ENCODE measurements at regions not wholly inside any gene's neighbourhood (a gene's known extent, or its start where the extent isn't known, plus 50 kb on each side); places are given as distances from the start of the nearest gene placed in this dataset.
"Not testable (repeated sequence)": the region's sequence is repeated elsewhere in the genome, so short reads cannot be mapped to it uniquely, and the experiment has no call there.

DNA sequence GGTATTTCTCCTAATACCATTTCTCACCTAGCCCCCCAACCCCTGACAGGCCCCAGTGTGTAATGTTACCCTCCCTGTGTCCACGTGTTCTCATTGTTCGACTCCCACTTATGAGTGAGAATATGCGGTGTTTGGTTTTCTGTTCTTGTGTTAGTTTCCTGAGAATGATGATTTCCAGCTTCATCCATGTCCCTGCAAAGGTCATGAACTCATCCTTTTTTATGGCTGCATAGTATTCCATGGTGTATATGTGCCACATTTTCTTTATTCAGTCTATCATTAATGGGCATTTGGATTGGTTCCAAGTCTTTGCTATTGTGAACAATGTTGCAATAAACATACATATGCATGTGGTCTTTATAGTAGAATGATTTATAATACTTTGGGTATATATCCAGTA, 148.4 kb downstream of the SLC25A46 start:
- TF ChIP-seq, protein P1, sequence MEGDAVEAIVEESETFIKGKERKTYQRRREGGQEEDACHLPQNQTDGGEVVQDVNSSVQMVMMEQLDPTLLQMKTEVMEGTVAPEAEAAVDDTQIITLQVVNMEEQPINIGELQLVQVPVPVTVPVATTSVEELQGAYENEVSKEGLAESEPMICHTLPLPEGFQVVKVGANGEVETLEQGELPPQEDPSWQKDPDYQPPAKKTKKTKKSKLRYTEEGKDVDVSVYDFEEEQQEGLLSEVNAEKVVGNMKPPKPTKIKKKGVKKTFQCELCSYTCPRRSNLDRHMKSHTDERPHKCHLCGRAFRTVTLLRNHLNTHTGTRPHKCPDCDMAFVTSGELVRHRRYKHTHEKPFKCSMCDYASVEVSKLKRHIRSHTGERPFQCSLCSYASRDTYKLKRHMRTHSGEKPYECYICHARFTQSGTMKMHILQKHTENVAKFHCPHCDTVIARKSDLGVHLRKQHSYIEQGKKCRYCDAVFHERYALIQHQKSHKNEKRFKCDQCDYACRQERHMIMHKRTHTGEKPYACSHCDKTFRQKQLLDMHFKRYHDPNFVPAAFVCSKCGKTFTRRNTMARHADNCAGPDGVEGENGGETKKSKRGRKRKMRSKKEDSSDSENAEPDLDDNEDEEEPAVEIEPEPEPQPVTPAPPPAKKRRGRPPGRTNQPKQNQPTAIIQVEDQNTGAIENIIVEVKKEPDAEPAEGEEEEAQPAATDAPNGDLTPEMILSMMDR (IDR thresholded peaks at IDR 0.05; ENCODE audit: low read length): not testable (repeated sequence)
- TF ChIP-seq EZH2 (IDR thresholded peaks at IDR 0.05; ENCODE audit: borderline replicate concordance, low read length): not testable (repeated sequence)
